Endothelial cell of umbilical vein (primary cell): ENCODE measurements at regions not wholly inside any gene's neighbourhood (a gene's known extent, or its start where the extent isn't known, plus 50 kb on each side); places are given as distances from the start of the nearest gene placed in this dataset.

Experiments used
- BruUV-seq: library from RNA; stranded (reverse); fragments of 400-500 nt; replicated peaks from 2 replicates; lab custom pipeline; 2021; lab: Mats Ljungman, UMichigan
- CTCF ChIA-PET: fragments of 300-600, 350-600 bp; sonication (Branson Sonifier 250); formaldehyde crosslinking; loops from one replicate; lab custom pipeline; 2021; ENCODE audit warnings: antibody characterized with exemption, inconsistent platforms; lab: Charles Lee
- POLR2A ChIA-PET: fragments of 300-600, 350-600 bp; sonication (Branson Sonifier 250); formaldehyde crosslinking; loops from one replicate; lab custom pipeline; 2021; ENCODE audit warnings: antibody characterized with exemption, inconsistent platforms; lab: Charles Lee
- DNase-seq: peaks from one replicate; pipeline ENCODE4 v3.0.0-alpha.2; 2011; ENCODE audit warnings: low read depth, low spot score
- FAIRE-seq: peaks from 2 replicates; lab custom pipeline; 2011; peaks lifted over from hg19 to GRCh38; lab: Jason Lieb, UNC
- H2AFZ ChIP-seq: 2 replicates; pipeline ENCODE4 v1.6.0; 2012; ENCODE audit warnings: low read depth, low read length, control low read depth, inconsistent platforms
- H3K27ac ChIP-seq: 2 replicates; pipeline ENCODE4 v1.5.1; 2011; ENCODE audit warnings: low read depth, mild to moderate bottlenecking, control low read depth, low read length, moderate library complexity; ENCODE audit not compliant: insufficient read depth
- H3K27me3 ChIP-seq, 2 experiments: 2 replicates each; pipeline versions ENCODE4 v1.6.0 to v1.6.1; 2011; ENCODE audit warnings: low read length in 2 of 2, mixed read lengths in 1 of 2; ENCODE audit not compliant: control insufficient read depth in 2 of 2, insufficient read depth in 2 of 2
- H3K36me3 ChIP-seq, 2 experiments: 2 replicates in 1 of 2; 3 replicates in 1 of 2; pipeline ENCODE4 v1.5.1; 2011; ENCODE audit warnings: low read length in 2 of 2, mild to moderate bottlenecking in 1 of 2, moderate library complexity in 1 of 2; ENCODE audit not compliant: control insufficient read depth in 2 of 2, insufficient read depth in 2 of 2; ENCODE audit errors: extremely low read depth in 1 of 2
- H3K4me1 ChIP-seq: 3 replicates; pipeline ENCODE4 v1.5.1; 2011; ENCODE audit warnings: mild to moderate bottlenecking, low read length; ENCODE audit not compliant: control insufficient read depth, insufficient read depth; ENCODE audit errors: extremely low read depth
- H3K4me2 ChIP-seq: 2 replicates; pipeline ENCODE4 v1.6.1; 2011; ENCODE audit warnings: low read length, control low read depth, mixed read lengths; ENCODE audit not compliant: insufficient read depth
- H3K4me3 ChIP-seq, 3 experiments: fragments of 200-600 bp in 1 of 3; sonication (generic), shearing (Covaris generic) in 1 of 3; replicated peaks in 1 of 3; 2 replicates each; pipeline ENCODE4 v1.5.1; 2011 to 2016; ENCODE audit warnings: control low read depth in 3 of 3, low read length in 3 of 3, mild to moderate bottlenecking in 2 of 3, inconsistent platforms in 1 of 3, low read depth in 1 of 3, moderate library complexity in 1 of 3; ENCODE audit not compliant: insufficient read depth in 1 of 3
- H3K79me2 ChIP-seq: 2 replicates; pipeline ENCODE4 v1.6.0; 2012; ENCODE audit warnings: low read length, inconsistent platforms; ENCODE audit not compliant: control insufficient read depth, insufficient read depth
- H3K9ac ChIP-seq: replicated peaks from 2 replicates; pipeline ENCODE3; 2011; ENCODE audit warnings: low read length, control low read depth; ENCODE audit not compliant: insufficient read depth; ENCODE audit errors: extremely low read depth
- H3K9me1 ChIP-seq: replicated peaks from 3 replicates; pipeline ENCODE4 v1.6.0; 2011; ENCODE audit warnings: mild to moderate bottlenecking, low read length; ENCODE audit not compliant: control insufficient read depth, insufficient read depth; ENCODE audit errors: extremely low read depth
- H3K9me3 ChIP-seq: replicated peaks from 2 replicates; pipeline ENCODE4 v1.5.1; 2012; ENCODE audit warnings: low read length, inconsistent platforms; ENCODE audit not compliant: control insufficient read depth, insufficient read depth
- H4K20me1 ChIP-seq: replicated peaks from 2 replicates; pipeline ENCODE3; 2011; ENCODE audit warnings: mild to moderate bottlenecking, low read length; ENCODE audit not compliant: control insufficient read depth, insufficient read depth; ENCODE audit errors: extremely low read depth
- CTCF ChIP-seq, 2 donors: IDR thresholded peaks; 1 replicate in 1 of 2; 2 replicates in 1 of 2; pipeline ENCODE4 v1.5.1; 2011; ENCODE audit warnings: low read length in 2 of 2, mild to moderate bottlenecking in 2 of 2, moderate library complexity in 2 of 2, control low read depth in 1 of 2, inconsistent platforms in 1 of 2, low read depth in 1 of 2; ENCODE audit not compliant: insufficient read depth in 1 of 2; ENCODE audit errors: extremely low read depth in 1 of 2
- EZH2 ChIP-seq: IDR thresholded peaks from 2 replicates; pipeline ENCODE4 v1.6.1; 2012; ENCODE audit warnings: borderline replicate concordance, low read depth, mild to moderate bottlenecking, moderate library complexity, low read length, inconsistent platforms; ENCODE audit not compliant: severe bottlenecking
- GATA2 ChIP-seq: IDR thresholded peaks from 2 replicates; pipeline ENCODE4 v1.7.0; 2011; ENCODE audit warnings: low read depth, mild to moderate bottlenecking, moderate library complexity, mixed read lengths, low read length; ENCODE audit not compliant: insufficient read length, insufficient read depth
- JUN ChIP-seq: IDR thresholded peaks from 2 replicates; pipeline ENCODE4 v1.6.1; 2011; ENCODE audit warnings: borderline replicate concordance, low read depth; ENCODE audit not compliant: insufficient read length, insufficient read depth
- POLR2AphosphoS5 ChIP-seq: IDR thresholded peaks from 2 replicates; pipeline ENCODE4 v1.6.1; 2012; ENCODE audit warnings: low read depth, mild to moderate bottlenecking, control low read depth, low read length, moderate library complexity; ENCODE audit not compliant: insufficient read depth
- dilution Hi-C: fragments of 300-500 bp; cut with MboI; formaldehyde crosslinking; loops from one replicate; pipeline ENCODE4 v1.15.0; 2019; ENCODE audit warnings: low sequenced_read_pairs; ENCODE audit not compliant: extremely low pct_ligation_motif_present
- intact Hi-C: fragments of 100-400 bp; cut with micrococcal nuclease; formaldehyde crosslinking; loops from one replicate; pipeline ENCODE4 v1.10.0; 2022

- H3K4me1 ChIP-seq, result no peaks in the 10 kb centered on the region
- H3K9me3 ChIP-seq, result no peaks in the 10 kb centered on the region
- no peaks in the 10 kb centered on the region for H3K27me3 ChIP-seq
- TF ChIP-seq EZH2, result no peak
- no peak for TF ChIP-seq JUN
- no peak for TF ChIP-seq CTCF (IDR thresholded peaks at IDR 0.05; ENCODE audit: extremely low read depth in 1 of 2, insufficient read depth in 1 of 2, low read depth in 1 of 2, low read length in 2 of 2)
- no peak for TF ChIP-seq POLR2AphosphoS5
- TF ChIP-seq GATA2, result no peak
- H2AFZ ChIP-seq, result no peak overlapping the region
- no peak overlapping the region for H3K9ac ChIP-seq
- dilution Hi-C loops (no loop called here), intact Hi-C loops (no loop called here)
- ChIA-PET POLR2A (no interaction called here), CTCF (no interaction called here)
- no TSS peak for BruUV-seq
- H3K4me2 ChIP-seq, result no peak overlapping the region
- no peak for DNase-seq
- H3K9me1 ChIP-seq, result no peaks in the 10 kb centered on the region
- no peak overlapping the region for H3K4me3 ChIP-seq
- no peak for FAIRE-seq
- H3K27ac ChIP-seq, result no peak overlapping the region
- H3K36me3 ChIP-seq, result no peaks in the 10 kb centered on the region
- H4K20me1 ChIP-seq, result no peaks in the 10 kb centered on the region
- no peaks in the 10 kb centered on the region for H3K79me2 ChIP-seq
Measured at GRCh38 chr4:81723927-81724587, 252.3 kb upstream of the RASGEF1B start.
